ENCODE measurements at regions not wholly inside any gene's neighbourhood (a gene's known extent, or its start where the extent isn't known, plus 50 kb on each side); places are given as distances from the start of the nearest gene placed in this dataset.

- TF ChIP-seq ZNF318 (CRISPR knock-in tag; IDR thresholded peaks at IDR 0.05) (no peak), TIGD3 (CRISPR knock-in tag; IDR thresholded peaks at IDR 0.05; ENCODE audit: borderline replicate concordance) (no peak), ZNF740 (CRISPR knock-in tag; IDR thresholded peaks at IDR 0.05) (no peak), TGIF2 (CRISPR knock-in tag; IDR thresholded peaks at IDR 0.05) (no peak), U2AF2 (IDR thresholded peaks at IDR 0.05; ENCODE audit: low read depth, low read length) (no peak), NR3C1 (CRISPR knock-in tag; IDR thresholded peaks at IDR 0.05) (no peak), ZNF484 (CRISPR knock-in tag; IDR thresholded peaks at IDR 0.05; ENCODE audit: borderline replicate concordance, low read depth) (no peak), TRIM24 (CRISPR knock-in tag; IDR thresholded peaks at IDR 0.05) (no peak), CREM (IDR thresholded peaks at IDR 0.05) (no peak), CREM (CRISPR knock-in tag; IDR thresholded peaks at IDR 0.05) (no peak), ZFP91 (CRISPR knock-in tag; IDR thresholded peaks at IDR 0.05; ENCODE audit: borderline replicate concordance) (peak; percentile 27; the same call in 1 of the 2 replicates), CREB3 (CRISPR knock-in tag; IDR thresholded peaks at IDR 0.05) (no peak), GLI4 (CRISPR knock-in tag; IDR thresholded peaks at IDR 0.05; ENCODE audit: borderline replicate concordance) (no peak), ZNF644 (CRISPR knock-in tag; IDR thresholded peaks at IDR 0.05; ENCODE audit: low read depth) (no peak), IRF9 (CRISPR knock-in tag; IDR thresholded peaks at IDR 0.05; ENCODE audit: borderline replicate concordance) (no peak)
Observed at GRCh38 chr6:11370191-11371018, 137.9 kb upstream of the NEDD9 start (continued).

Measured in HepG2 (cell line).